ENCODE measurements at regions not wholly inside any gene's neighbourhood (a gene's known extent, or its start where the extent isn't known, plus 50 kb on each side); places are given as distances from the start of the nearest gene placed in this dataset.
"Not testable (repeated sequence)": the region's sequence is repeated elsewhere in the genome, so short reads cannot be mapped to it uniquely, and the experiment has no call there.

- Mint-ChIP-seq H3K4me3 (no peak overlapping the region), H3K4me1 (ENCODE audit: low read depth) (no peaks in the 10 kb centered on the region), H3K36me3 (ENCODE audit: low read depth) (peaks cover 1% of the 10 kb centered on the region), H3K27me3 (ENCODE audit: low read depth) (peaks cover 5% of the 10 kb centered on the region), H3K27ac (no peak overlapping the region), H3K9me3 (no peaks in the 10 kb centered on the region)
Observed at GRCh38 chr5:61215996-61216395, 53.7 kb upstream of the SMIM15 start.

- H3K36me3 Mint-ChIP-seq (ENCODE audit: low read depth), result peaks cover 1% of the 10 kb centered on the region
- H3K27me3 Mint-ChIP-seq (ENCODE audit: low read depth), result peaks cover 5% of the 10 kb centered on the region
- no peak overlapping the region for H3K27ac Mint-ChIP-seq
- H3K4me3 Mint-ChIP-seq, result no peak overlapping the region
- no peaks in the 10 kb centered on the region for H3K9me3 Mint-ChIP-seq
- H3K4me1 Mint-ChIP-seq (ENCODE audit: low read depth), result no peaks in the 10 kb centered on the region
Observed at GRCh38 chr5:61216741-61217140, 54.5 kb upstream of the SMIM15 start.

- Mint-ChIP-seq H3K4me3 (no peak overlapping the region), H3K4me1 (ENCODE audit: low read depth) (no peaks in the 10 kb centered on the region), H3K27ac (no peak overlapping the region), H3K36me3 (ENCODE audit: low read depth) (peaks cover 1% of the 10 kb centered on the region), H3K27me3 (ENCODE audit: low read depth) (peaks cover 5% of the 10 kb centered on the region), H3K9me3 (no peaks in the 10 kb centered on the region)
Observed at GRCh38 chr5:61217214-61217613, 54.9 kb upstream of the SMIM15 start.

GRCh38 chr5:61228229-61228628 is 66.0 kb upstream of the SMIM15 start:
- no peaks in the 10 kb centered on the region for H3K4me1 Mint-ChIP-seq (ENCODE audit: low read depth)
- no peaks in the 10 kb centered on the region for H3K27me3 Mint-ChIP-seq (ENCODE audit: low read depth)
- no peak overlapping the region for H3K27ac Mint-ChIP-seq
- no peaks in the 10 kb centered on the region for H3K36me3 Mint-ChIP-seq (ENCODE audit: low read depth)
- H3K4me3 Mint-ChIP-seq, result no peak overlapping the region
- peaks cover 5% of the 10 kb centered on the region for H3K9me3 Mint-ChIP-seq

- H3K4me3 Mint-ChIP-seq, result no peak overlapping the region
- H3K36me3 Mint-ChIP-seq (ENCODE audit: low read depth), result no peaks in the 10 kb centered on the region
Observed at GRCh38 chr5:61228691-61229280, 66.5 kb upstream of the SMIM15 start.

GRCh38 chr5:61229416-61229815 is 67.1 kb upstream of the SMIM15 start:
- Mint-ChIP-seq H3K27ac (no peak overlapping the region), H3K9me3 (peaks cover 5% of the 10 kb centered on the region), H3K27me3 (ENCODE audit: low read depth) (no peaks in the 10 kb centered on the region), H3K36me3 (ENCODE audit: low read depth) (no peaks in the 10 kb centered on the region), H3K4me1 (ENCODE audit: low read depth) (no peaks in the 10 kb centered on the region), H3K4me3 (no peak overlapping the region)

More at GRCh38 chr5:61228691-61229280, 66.5 kb upstream of the SMIM15 start:
- H3K9me3 Mint-ChIP-seq, result peaks cover 5% of the 10 kb centered on the region
- no peak overlapping the region for H3K27ac Mint-ChIP-seq
- no peaks in the 10 kb centered on the region for H3K27me3 Mint-ChIP-seq (ENCODE audit: low read depth)
- H3K4me1 Mint-ChIP-seq (ENCODE audit: low read depth), result no peaks in the 10 kb centered on the region

GRCh38 chr5:61230492-61230891 is 68.2 kb upstream of the SMIM15 start:
- no peaks in the 10 kb centered on the region for H3K36me3 Mint-ChIP-seq (ENCODE audit: low read depth)
- H3K4me3 Mint-ChIP-seq, result no peak overlapping the region
- H3K27me3 Mint-ChIP-seq (ENCODE audit: low read depth), result no peaks in the 10 kb centered on the region
- H3K4me1 Mint-ChIP-seq (ENCODE audit: low read depth), result no peaks in the 10 kb centered on the region
- peaks cover 5% of the 10 kb centered on the region for H3K9me3 Mint-ChIP-seq
- no peak overlapping the region for H3K27ac Mint-ChIP-seq

- Mint-ChIP-seq H3K27me3 (ENCODE audit: low read depth) (no peaks in the 10 kb centered on the region), H3K27ac (no peak overlapping the region), H3K36me3 (ENCODE audit: low read depth) (no peaks in the 10 kb centered on the region), H3K4me3 (no peak overlapping the region), H3K4me1 (ENCODE audit: low read depth) (no peaks in the 10 kb centered on the region), H3K9me3 (peaks cover 5% of the 10 kb centered on the region)
Observed at GRCh38 chr5:61231813-61232212, 69.5 kb upstream of the SMIM15 start.

- Mint-ChIP-seq H3K27me3 (ENCODE audit: low read depth) (no peaks in the 10 kb centered on the region), H3K9me3 (peaks cover 5% of the 10 kb centered on the region), H3K27ac (no peak overlapping the region), H3K36me3 (ENCODE audit: low read depth) (no peaks in the 10 kb centered on the region), H3K4me1 (ENCODE audit: low read depth) (no peaks in the 10 kb centered on the region), H3K4me3 (no peak overlapping the region)
Observed at GRCh38 chr5:61232490-61233050, 70.3 kb upstream of the SMIM15 start.

GRCh38 chr5:61234019-61234418 is 71.8 kb upstream of the SMIM15 start:
- no peaks in the 10 kb centered on the region for H3K4me1 Mint-ChIP-seq (ENCODE audit: low read depth)

GRCh38 chr5:61236715-61237114 is 74.4 kb upstream of the SMIM15 start:
- not testable (repeated sequence) for H3K9me3 Mint-ChIP-seq; H3K27me3 Mint-ChIP-seq (ENCODE audit: low read depth); H3K27ac Mint-ChIP-seq; H3K4me3 Mint-ChIP-seq; H3K36me3 Mint-ChIP-seq (ENCODE audit: low read depth); H3K4me1 Mint-ChIP-seq (ENCODE audit: low read depth)

More at GRCh38 chr5:61234019-61234418, 71.8 kb upstream of the SMIM15 start:
- no peaks in the 10 kb centered on the region for H3K27me3 Mint-ChIP-seq (ENCODE audit: low read depth)
- peaks cover 7% of the 10 kb centered on the region for H3K9me3 Mint-ChIP-seq
- H3K4me3 Mint-ChIP-seq, result no peak overlapping the region
- H3K27ac Mint-ChIP-seq, result no peak overlapping the region
- H3K36me3 Mint-ChIP-seq (ENCODE audit: low read depth), result no peaks in the 10 kb centered on the region

GRCh38 chr5:61245486-61245885 is 83.2 kb upstream of the SMIM15 start:
- Mint-ChIP-seq H3K36me3 (ENCODE audit: low read depth) (no peaks in the 10 kb centered on the region), H3K4me1 (ENCODE audit: low read depth) (no peaks in the 10 kb centered on the region), H3K4me3 (no peak overlapping the region), H3K27me3 (ENCODE audit: low read depth) (peaks cover 7% of the 10 kb centered on the region), H3K9me3 (no peaks in the 10 kb centered on the region), H3K27ac (no peak overlapping the region)

GRCh38 chr5:61245936-61246335 is 83.7 kb upstream of the SMIM15 start:
- H3K27ac Mint-ChIP-seq, result no peak overlapping the region
- H3K9me3 Mint-ChIP-seq, result no peaks in the 10 kb centered on the region
- peaks cover 7% of the 10 kb centered on the region for H3K27me3 Mint-ChIP-seq (ENCODE audit: low read depth)
- no peaks in the 10 kb centered on the region for H3K36me3 Mint-ChIP-seq (ENCODE audit: low read depth)
- H3K4me1 Mint-ChIP-seq (ENCODE audit: low read depth), result no peaks in the 10 kb centered on the region
- no peak overlapping the region for H3K4me3 Mint-ChIP-seq

GRCh38 chr5:61246768-61247307 is 84.6 kb upstream of the SMIM15 start:
- Mint-ChIP-seq H3K4me1 (ENCODE audit: low read depth) (no peaks in the 10 kb centered on the region), H3K4me3 (no peak overlapping the region), H3K27ac (no peak overlapping the region), H3K9me3 (no peaks in the 10 kb centered on the region), H3K36me3 (ENCODE audit: low read depth) (no peaks in the 10 kb centered on the region), H3K27me3 (ENCODE audit: low read depth) (peaks cover 2% of the 10 kb centered on the region)

- H3K9me3 Mint-ChIP-seq, result no peaks in the 10 kb centered on the region
Observed at GRCh38 chr5:61251874-61252642, 80.0 kb upstream of the ZSWIM6 start.

More at GRCh38 chr5:61251874-61252642, 80.0 kb upstream of the ZSWIM6 start:
- Mint-ChIP-seq H3K4me1 (ENCODE audit: low read depth) (no peaks in the 10 kb centered on the region), H3K27me3 (ENCODE audit: low read depth) (peaks cover 6% of the 10 kb centered on the region), H3K4me3 (no peak overlapping the region), H3K36me3 (ENCODE audit: low read depth) (no peaks in the 10 kb centered on the region), H3K27ac (no peak overlapping the region)

Data from T-helper 1 cell treated with Interleukin-12 subunit alpha and Interleukin-12 subunit beta and Interleukin-4 antibody, amounts not matched to agents 30 μg/mL and 1 μg/mL, for 36 hours (primary cell).